ENCODE measurements at regions not wholly inside any gene's neighbourhood (a gene's known extent, or its start where the extent isn't known, plus 50 kb on each side); places are given as distances from the start of the nearest gene placed in this dataset.

DNA sequence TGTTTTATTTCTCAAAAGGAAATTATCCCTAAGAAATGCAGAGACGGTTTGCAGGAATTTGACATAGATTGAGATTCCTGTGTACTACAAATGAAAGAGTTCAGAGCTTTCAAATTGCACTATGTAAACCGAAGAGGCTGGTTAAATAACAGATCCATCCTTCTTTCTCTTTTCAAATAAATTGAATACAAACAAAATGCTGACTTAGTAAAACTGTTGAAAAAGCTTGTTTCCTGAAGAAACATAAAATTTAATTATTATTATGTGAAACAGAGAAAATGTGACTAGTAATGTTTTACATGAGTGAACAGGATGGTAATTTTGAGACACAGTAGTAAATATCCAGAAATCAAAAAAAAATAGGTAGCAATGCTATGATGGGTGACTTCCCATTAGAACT is 441.2 kb downstream of the LRRIQ3 start:
- Histone ChIP-seq H3K79me2 (ENCODE audit: low read depth) (no peaks in the 10 kb centered on the region), H3K9me2 (ENCODE audit: insufficient read depth) (no peaks in the 10 kb centered on the region), H3K36me3 (ENCODE audit: low read depth) (no peaks in the 10 kb centered on the region), H3K27ac (no peak overlapping the region), H4K20me1 (ENCODE audit: insufficient read depth) (no peaks in the 10 kb centered on the region), H2AFZ (no peak overlapping the region), H3K4me1 (replicated peaks; ENCODE audit: insufficient read depth) (peaks cover 7% of the 10 kb centered on the region; the same call in 1 of the 2 replicates), H3K27me3 (ENCODE audit: insufficient read depth, low read depth) (no peaks in the 10 kb centered on the region), H3F3A (ENCODE audit: insufficient read depth, low read depth) (no peaks in the 10 kb centered on the region), H3K4me2 (no peak overlapping the region), H3K4me3 (no peak overlapping the region), H3K9me3 (ENCODE audit: insufficient read depth, low read depth) (no peaks in the 10 kb centered on the region)
- BruUV-seq (replicated peaks), result no TSS peak
- TF ChIP-seq, protein P1, sequence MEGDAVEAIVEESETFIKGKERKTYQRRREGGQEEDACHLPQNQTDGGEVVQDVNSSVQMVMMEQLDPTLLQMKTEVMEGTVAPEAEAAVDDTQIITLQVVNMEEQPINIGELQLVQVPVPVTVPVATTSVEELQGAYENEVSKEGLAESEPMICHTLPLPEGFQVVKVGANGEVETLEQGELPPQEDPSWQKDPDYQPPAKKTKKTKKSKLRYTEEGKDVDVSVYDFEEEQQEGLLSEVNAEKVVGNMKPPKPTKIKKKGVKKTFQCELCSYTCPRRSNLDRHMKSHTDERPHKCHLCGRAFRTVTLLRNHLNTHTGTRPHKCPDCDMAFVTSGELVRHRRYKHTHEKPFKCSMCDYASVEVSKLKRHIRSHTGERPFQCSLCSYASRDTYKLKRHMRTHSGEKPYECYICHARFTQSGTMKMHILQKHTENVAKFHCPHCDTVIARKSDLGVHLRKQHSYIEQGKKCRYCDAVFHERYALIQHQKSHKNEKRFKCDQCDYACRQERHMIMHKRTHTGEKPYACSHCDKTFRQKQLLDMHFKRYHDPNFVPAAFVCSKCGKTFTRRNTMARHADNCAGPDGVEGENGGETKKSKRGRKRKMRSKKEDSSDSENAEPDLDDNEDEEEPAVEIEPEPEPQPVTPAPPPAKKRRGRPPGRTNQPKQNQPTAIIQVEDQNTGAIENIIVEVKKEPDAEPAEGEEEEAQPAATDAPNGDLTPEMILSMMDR (conservative IDR thresholded peaks at IDR 0.05), result no peak
- no peak for TF ChIP-seq EZH2 (IDR thresholded peaks at IDR 0.05; ENCODE audit: low read depth)
- intact Hi-C loops (cut with micrococcal nuclease; ENCODE audit: unreplicated experiment), result loop anchor here (10.0 kb wide), 1 partner anchor 52 kb away; no protein-coding TSS in a partner anchor
- ChIA-PET CTCF (interaction anchor here (0.6 kb wide), 1 partner anchor 8 kb away, joined by 3 read pairs; no protein-coding TSS in a partner anchor), POLR2A (ENCODE audit: unreplicated experiment) (no interaction called here)
- DNase-seq, result no peak

DNA sequence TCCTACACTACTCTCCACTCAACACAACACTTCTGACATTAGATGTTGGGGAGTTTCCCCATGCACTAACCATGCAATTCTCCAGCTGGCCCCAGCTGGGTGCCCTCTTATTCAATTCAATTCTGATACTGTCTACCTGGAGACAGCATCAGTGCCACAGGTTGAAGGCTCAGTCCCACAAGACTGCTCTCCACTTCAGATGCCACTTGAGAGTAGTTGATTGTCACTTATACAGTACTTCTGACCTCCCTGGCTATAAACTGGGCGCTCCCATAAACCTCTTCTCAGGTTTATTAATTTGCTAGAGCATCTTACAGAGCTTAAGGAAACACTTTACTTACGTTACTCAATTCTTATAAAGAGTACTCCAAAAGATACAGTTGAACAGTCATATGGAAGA is 442.3 kb downstream of the LRRIQ3 start:
- no peak overlapping the region for H3K27ac ChIP-seq
- H3F3A ChIP-seq (ENCODE audit: insufficient read depth, low read depth), result no peaks in the 10 kb centered on the region
- no peak for TF ChIP-seq EZH2 (IDR thresholded peaks at IDR 0.05; ENCODE audit: low read depth)
- TF ChIP-seq, protein P1 (conservative IDR thresholded peaks at IDR 0.05), result no peak
- H2AFZ ChIP-seq, result no peak overlapping the region
- POLR2A ChIA-PET (ENCODE audit: unreplicated experiment), result no interaction called here
- no peak for DNase-seq
- H3K9me2 ChIP-seq (ENCODE audit: insufficient read depth), result no peaks in the 10 kb centered on the region
- H3K4me2 ChIP-seq, result no peak overlapping the region
- no peaks in the 10 kb centered on the region for H3K79me2 ChIP-seq (ENCODE audit: low read depth)
- intact Hi-C loops (cut with micrococcal nuclease; ENCODE audit: unreplicated experiment), result loop anchor here (10.0 kb wide), 1 partner anchor 51 kb away; no protein-coding TSS in a partner anchor
- H3K9me3 ChIP-seq (ENCODE audit: insufficient read depth, low read depth), result no peaks in the 10 kb centered on the region
- H3K4me3 ChIP-seq, result no peak overlapping the region
- no TSS peak for BruUV-seq (replicated peaks)
- H3K36me3 ChIP-seq (ENCODE audit: low read depth), result no peaks in the 10 kb centered on the region
- CTCF ChIA-PET, result no interaction called here
- no peaks in the 10 kb centered on the region for H3K27me3 ChIP-seq (ENCODE audit: insufficient read depth, low read depth)
- no peaks in the 10 kb centered on the region for H3K4me1 ChIP-seq (replicated peaks; ENCODE audit: insufficient read depth)
- no peaks in the 10 kb centered on the region for H4K20me1 ChIP-seq (ENCODE audit: insufficient read depth)

DNA sequence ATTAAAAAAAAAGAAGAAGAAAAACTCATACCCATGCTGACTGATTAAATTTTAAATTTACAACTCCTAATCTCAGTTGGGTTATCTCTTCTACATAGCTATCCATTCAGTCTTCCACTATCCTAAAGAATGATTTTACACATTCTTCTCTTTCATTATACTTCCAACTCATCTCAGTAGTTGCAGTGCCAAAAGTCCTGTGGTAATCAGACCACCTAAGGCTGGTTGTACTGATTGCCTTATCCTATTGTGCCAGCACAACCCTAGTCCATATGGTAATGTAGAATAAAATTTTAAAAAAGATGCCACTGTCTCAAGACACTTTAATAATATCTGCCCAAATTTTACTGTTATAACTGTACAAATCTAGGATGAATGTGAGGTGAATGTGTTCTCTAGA is 448.0 kb downstream of the LRRIQ3 start:
- Histone ChIP-seq H4K20me1 (ENCODE audit: insufficient read depth) (no peaks in the 10 kb centered on the region), H3K4me3 (no peak overlapping the region), H3K79me2 (ENCODE audit: low read depth) (no peaks in the 10 kb centered on the region), H3K27ac (no peak overlapping the region), H3K9me3 (ENCODE audit: insufficient read depth, low read depth) (peaks cover 3% of the 10 kb centered on the region; the same call in 1 of the 2 replicates), H3K36me3 (ENCODE audit: low read depth) (no peaks in the 10 kb centered on the region), H3K9me2 (ENCODE audit: insufficient read depth) (no peaks in the 10 kb centered on the region), H2AFZ (no peak overlapping the region), H3F3A (ENCODE audit: insufficient read depth, low read depth) (no peaks in the 10 kb centered on the region), H3K4me2 (no peak overlapping the region), H3K4me1 (replicated peaks; ENCODE audit: insufficient read depth) (no peaks in the 10 kb centered on the region), H3K27me3 (ENCODE audit: insufficient read depth, low read depth) (no peaks in the 10 kb centered on the region)
- intact Hi-C loops (cut with micrococcal nuclease; ENCODE audit: unreplicated experiment), result loop anchor here (10.0 kb wide), 1 partner anchor 45 kb away; no protein-coding TSS in a partner anchor
- TF ChIP-seq, protein P1 (conservative IDR thresholded peaks at IDR 0.05), result no peak
- TF ChIP-seq EZH2 (IDR thresholded peaks at IDR 0.05; ENCODE audit: low read depth), result no peak
- ChIA-PET POLR2A (ENCODE audit: unreplicated experiment) (no interaction called here), CTCF (no interaction called here)
- no peak for DNase-seq
- no TSS peak for BruUV-seq (replicated peaks)

Data from PC-9 (cell line).